AG04450 (cell line): ENCODE measurements at regions not wholly inside any gene's neighbourhood (a gene's known extent, or its start where the extent isn't known, plus 50 kb on each side); places are given as distances from the start of the nearest gene placed in this dataset.

Experiments used
- CTCF ChIA-PET: fragments of 300-600, 350-600 bp; formaldehyde crosslinking; extraction: SDS; loops from one replicate; lab custom pipeline; 2022; ENCODE audit warnings: antibody characterized with exemption, inconsistent platforms; lab: Charles Lee
- POLR2A ChIA-PET: fragments of 350-600 bp; formaldehyde crosslinking; extraction: SDS; loops from one replicate; lab custom pipeline; 2021; ENCODE audit warnings: antibody characterized with exemption, inconsistent platforms; lab: Yijun Ruan, JAX
- DNase-seq: peaks from one replicate; pipeline ENCODE4 v3.0.0-alpha.2; 2011; ENCODE audit warnings: low read depth, low spot score
- H3K27ac ChIP-seq: one replicate; pipeline ENCODE4 v1.5.1; 2012; ENCODE audit warnings: low read depth, low read length, control low read depth
- H3K27me3 ChIP-seq: one replicate; pipeline ENCODE4 v1.6.0; 2012; ENCODE audit warnings: low read length; ENCODE audit not compliant: control insufficient read depth, insufficient read depth
- H3K4me3 ChIP-seq: 2 replicates; pipeline ENCODE4 v1.5.1; 2011; ENCODE audit warnings: mild to moderate bottlenecking, low read depth, low read length, control low read depth
- H3K9me3 ChIP-seq: 2 replicates; pipeline ENCODE4 v1.5.1; 2012; ENCODE audit warnings: low read length; ENCODE audit not compliant: control insufficient read depth, insufficient read depth
- TF ChIP-seq, protein P1 (sequence below): IDR thresholded peaks from 2 replicates; pipeline ENCODE4 v1.5.1; 2011; ENCODE audit warnings: low read depth, low read length, control low read depth, inconsistent platforms

DNA sequence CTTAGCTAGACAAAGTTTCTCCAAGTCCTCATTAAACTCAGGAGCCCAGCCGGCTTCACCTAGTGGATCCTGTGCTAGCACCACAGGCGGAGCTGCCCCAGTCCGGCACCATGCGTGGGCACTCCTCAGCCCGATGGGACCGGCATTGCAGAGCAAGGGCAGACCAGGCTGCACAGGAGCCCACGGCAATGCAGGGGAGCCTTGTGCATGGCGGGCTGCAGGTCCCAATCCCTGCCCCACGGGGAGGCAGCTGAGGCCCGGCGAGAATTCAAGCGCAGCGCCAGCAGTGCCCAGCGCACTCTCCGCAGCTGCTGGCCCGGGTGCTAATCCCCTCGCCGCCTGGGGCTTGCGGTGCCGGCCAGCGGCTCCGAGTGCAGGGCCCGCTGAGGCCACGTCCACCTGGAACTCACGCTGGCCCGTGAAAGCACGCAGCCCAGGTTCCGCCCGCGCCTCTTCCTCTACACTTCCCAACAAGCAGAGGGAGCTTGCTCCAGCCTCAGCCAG lies 292.3 kb upstream of the EYS start:
- Histone ChIP-seq H3K27ac (no peak overlapping the region), H3K4me3 (no peak overlapping the region), H3K27me3 (no peaks in the 10 kb centered on the region), H3K9me3 (peaks cover 10% of the 10 kb centered on the region)
- ChIA-PET POLR2A (no interaction called here), CTCF (no interaction called here)
- no peak for DNase-seq
- TF ChIP-seq, protein P1, sequence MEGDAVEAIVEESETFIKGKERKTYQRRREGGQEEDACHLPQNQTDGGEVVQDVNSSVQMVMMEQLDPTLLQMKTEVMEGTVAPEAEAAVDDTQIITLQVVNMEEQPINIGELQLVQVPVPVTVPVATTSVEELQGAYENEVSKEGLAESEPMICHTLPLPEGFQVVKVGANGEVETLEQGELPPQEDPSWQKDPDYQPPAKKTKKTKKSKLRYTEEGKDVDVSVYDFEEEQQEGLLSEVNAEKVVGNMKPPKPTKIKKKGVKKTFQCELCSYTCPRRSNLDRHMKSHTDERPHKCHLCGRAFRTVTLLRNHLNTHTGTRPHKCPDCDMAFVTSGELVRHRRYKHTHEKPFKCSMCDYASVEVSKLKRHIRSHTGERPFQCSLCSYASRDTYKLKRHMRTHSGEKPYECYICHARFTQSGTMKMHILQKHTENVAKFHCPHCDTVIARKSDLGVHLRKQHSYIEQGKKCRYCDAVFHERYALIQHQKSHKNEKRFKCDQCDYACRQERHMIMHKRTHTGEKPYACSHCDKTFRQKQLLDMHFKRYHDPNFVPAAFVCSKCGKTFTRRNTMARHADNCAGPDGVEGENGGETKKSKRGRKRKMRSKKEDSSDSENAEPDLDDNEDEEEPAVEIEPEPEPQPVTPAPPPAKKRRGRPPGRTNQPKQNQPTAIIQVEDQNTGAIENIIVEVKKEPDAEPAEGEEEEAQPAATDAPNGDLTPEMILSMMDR, result no peak

DNA sequence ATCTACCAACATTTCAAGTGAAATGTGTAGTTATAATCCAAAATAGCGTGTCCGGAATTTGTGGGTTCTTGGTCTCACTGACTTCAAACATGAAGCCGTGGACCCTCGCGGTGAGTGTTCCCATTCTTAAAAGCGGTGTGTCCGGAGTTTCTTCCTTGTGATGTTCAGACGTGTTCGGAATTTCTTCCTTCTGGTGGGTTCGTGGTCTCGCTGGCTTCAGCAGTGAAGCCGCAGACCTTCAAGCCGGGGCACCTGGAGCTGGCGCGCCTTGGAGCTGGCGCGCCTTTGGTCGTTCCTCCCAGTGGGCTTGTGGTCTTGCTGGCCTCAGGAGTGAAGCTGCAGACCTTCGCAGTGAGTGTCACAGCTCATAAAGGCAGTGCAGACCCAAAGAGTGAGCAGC lies 291.5 kb upstream of the EYS start:
- TF ChIP-seq, protein P1, result no peak
- ChIA-PET CTCF (no interaction called here), POLR2A (no interaction called here)
- no peak overlapping the region for H3K27ac ChIP-seq
- no peak overlapping the region for H3K4me3 ChIP-seq
- H3K9me3 ChIP-seq, result peaks cover 10% of the 10 kb centered on the region
- no peak for DNase-seq
- H3K27me3 ChIP-seq, result no peaks in the 10 kb centered on the region

DNA sequence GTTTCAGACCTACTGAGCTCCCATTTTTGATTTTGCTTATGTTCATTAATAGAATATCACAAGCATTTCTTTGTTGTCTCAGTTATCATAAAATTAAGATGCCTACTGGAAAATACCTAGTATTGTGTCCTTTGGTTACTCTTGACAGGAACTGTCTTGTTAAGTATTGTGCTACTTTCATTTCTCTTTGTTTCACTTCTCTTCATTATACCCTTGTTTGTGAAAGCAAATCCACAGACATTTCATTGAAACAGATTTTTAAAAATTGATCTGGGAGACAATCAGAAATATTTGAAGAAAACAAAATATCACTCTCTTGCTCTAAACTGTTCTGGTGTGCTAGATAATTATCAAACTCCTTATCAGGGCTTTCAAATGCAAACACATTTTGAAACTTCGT lies 290.5 kb upstream of the EYS start:
- Histone ChIP-seq H3K27me3 (no peaks in the 10 kb centered on the region), H3K4me3 (no peak overlapping the region), H3K27ac (no peak overlapping the region), H3K9me3 (peaks cover 10% of the 10 kb centered on the region)
- ChIA-PET CTCF (no interaction called here), POLR2A (no interaction called here)
- TF ChIP-seq, protein P1, result no peak
- DNase-seq, result no peak

DNA sequence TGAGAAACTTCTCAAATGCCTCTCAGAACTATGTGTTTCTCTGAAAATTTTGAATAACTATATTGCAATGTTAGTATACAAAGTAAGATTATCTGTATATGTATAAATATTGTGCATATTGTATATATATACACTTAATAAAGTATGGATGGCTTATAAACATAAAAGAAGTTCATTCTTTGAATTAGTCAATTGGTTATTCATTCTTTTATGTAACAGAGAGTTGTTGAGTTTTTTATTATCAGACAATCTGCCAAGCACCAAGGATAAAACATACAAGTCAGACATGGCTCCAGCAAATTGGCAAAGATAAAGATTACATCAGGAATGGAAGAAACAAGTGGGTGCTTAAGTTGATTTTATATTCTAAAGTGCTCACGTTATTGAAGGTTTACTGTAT lies 289.1 kb upstream of the EYS start:
- TF ChIP-seq, protein P1, result no peak
- DNase-seq, result no peak
- Histone ChIP-seq H3K4me3 (no peak overlapping the region), H3K9me3 (peaks cover 10% of the 10 kb centered on the region), H3K27me3 (no peaks in the 10 kb centered on the region), H3K27ac (no peak overlapping the region)
- ChIA-PET POLR2A (no interaction called here), CTCF (interaction anchor here (0.6 kb wide), 1 partner anchor 1684 kb away, joined by 5 read pairs; no protein-coding TSS in a partner anchor)

DNA sequence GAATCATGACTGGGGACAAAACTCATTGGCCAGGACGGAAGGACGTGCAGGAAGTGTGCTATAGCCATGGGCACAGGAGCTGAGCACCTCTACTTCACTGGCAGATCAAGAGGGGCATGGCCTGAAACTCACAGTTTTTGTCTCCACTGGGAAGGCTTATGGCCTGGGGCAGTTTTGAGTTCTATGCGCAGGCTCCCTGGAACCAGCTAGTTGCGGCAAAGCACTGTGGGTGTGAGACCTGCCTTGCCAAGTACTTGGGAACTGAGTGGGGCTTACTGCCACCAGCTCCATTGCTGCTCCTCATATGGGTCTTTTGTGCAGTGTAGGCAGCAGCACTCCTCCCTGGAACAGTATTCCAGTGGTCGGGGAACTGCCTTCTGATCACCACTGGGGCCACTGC lies 282.6 kb upstream of the EYS start:
- ChIA-PET POLR2A (no interaction called here), CTCF (no interaction called here)
- no peak for DNase-seq
- no peak overlapping the region for H3K27ac ChIP-seq
- TF ChIP-seq, protein P1, result no peak
- no peak overlapping the region for H3K4me3 ChIP-seq
- H3K27me3 ChIP-seq, result no peaks in the 10 kb centered on the region
- H3K9me3 ChIP-seq, result no peaks in the 10 kb centered on the region
